GM12873 (cell line): ENCODE measurements at regions not wholly inside any gene's neighbourhood (a gene's known extent, or its start where the extent isn't known, plus 50 kb on each side); places are given as distances from the start of the nearest gene placed in this dataset.

Experiments
- CTCF ChIP-seq: IDR thresholded peaks from 2 replicates; pipeline ENCODE4 v1.5.1; 2012; ENCODE audit warnings: low read depth, mild to moderate bottlenecking, moderate library complexity, low read length, control low read depth; ENCODE audit not compliant: insufficient read depth; ENCODE audit errors: missing control alignments

- TF ChIP-seq CTCF = no peak
Measured at GRCh38 chr2:7966032-7966431, 715.8 kb upstream of the ID2 start.

- TF ChIP-seq CTCF = no peak
Measured at GRCh38 chr2:7967707-7968405, 714.0 kb upstream of the ID2 start.

GRCh38 chr2:7969756-7970515 is 711.9 kb upstream of the ID2 start:
- no peak for TF ChIP-seq CTCF

GRCh38 chr2:7971248-7971647 is 710.6 kb upstream of the ID2 start:
- TF ChIP-seq CTCF = no peak

- TF ChIP-seq CTCF = no peak
Measured at GRCh38 chr2:7971841-7972240, 710.0 kb upstream of the ID2 start.

GRCh38 chr2:7972670-7973069 is 709.2 kb upstream of the ID2 start:
- no peak for TF ChIP-seq CTCF

- TF ChIP-seq CTCF = no peak
Measured at GRCh38 chr2:7973801-7974480, 707.9 kb upstream of the ID2 start.
